PC-3 (cell line): ENCODE measurements at regions not wholly inside any gene's neighbourhood (a gene's known extent, or its start where the extent isn't known, plus 50 kb on each side); places are given as distances from the start of the nearest gene placed in this dataset.

Experiments
- ATAC-seq: fragments of 200-7000 bp; cut with Tn5 transposase; 2 replicates; pipeline ENCODE4 v1.9.1; 2020; ENCODE audit warnings: mild to moderate bottlenecking, moderate library complexity
- BruUV-seq: library from RNA; stranded (reverse); fragments of 400-500 nt; replicated peaks from 2 replicates; lab custom pipeline; 2021; lab: Mats Ljungman, UMichigan
- CTCF ChIA-PET: fragments of 300-600 bp; sonication (Branson Sonifier 250); formaldehyde crosslinking; loops from one replicate; lab custom pipeline; 2022; ENCODE audit warnings: antibody characterized with exemption; lab: Charles Lee
- POLR2A ChIA-PET: fragments of 300-600 bp; sonication (Branson Sonifier 250); formaldehyde crosslinking; loops from one replicate; lab custom pipeline; 2022; ENCODE audit warnings: antibody characterized with exemption; ENCODE audit not compliant: unreplicated experiment; lab: Charles Lee
- DNase-seq: peaks from one replicate; pipeline ENCODE4 v3.0.0-alpha.2; 2015
- H2AFZ ChIP-seq: fragments of 300-600 bp; sonication (generic); 2 replicates; pipeline ENCODE4 v1.6.0; 2016; ENCODE audit warnings: antibody characterized with exemption, low read length
- H3F3A ChIP-seq: fragments of 300-600 bp; sonication (generic); one replicate; pipeline ENCODE4 v1.6.0; 2017; ENCODE audit warnings: antibody characterized with exemption, low read length, control low read depth, mild to moderate bottlenecking; ENCODE audit not compliant: unreplicated experiment
- H3K27ac ChIP-seq: fragments of 300-600 bp; sonication (generic); 2 replicates; pipeline ENCODE4 v1.5.1; 2016; ENCODE audit warnings: mild to moderate bottlenecking, low read length
- H3K27me3 ChIP-seq: fragments of 300-600 bp; sonication (generic); 2 replicates; pipeline ENCODE4 v1.6.1; 2016; ENCODE audit warnings: low read length, mixed read lengths
- H3K36me3 ChIP-seq: fragments of 300-600 bp; sonication (generic); 2 replicates; pipeline ENCODE4 v1.6.1; 2016; ENCODE audit warnings: low read depth, mixed run types, low read length, mixed read lengths
- H3K4me1 ChIP-seq: fragments of 300-600 bp; sonication (generic); 2 replicates; pipeline ENCODE4 v1.5.1; 2016; ENCODE audit warnings: low read length; ENCODE audit not compliant: insufficient read depth
- H3K4me2 ChIP-seq: fragments of 300-600 bp; sonication (generic); 2 replicates; pipeline ENCODE4 v1.6.0; 2016; ENCODE audit warnings: low read length
- H3K4me3 ChIP-seq: fragments of 300-600 bp; sonication (generic); 2 replicates; pipeline ENCODE4 v1.5.1; 2016; ENCODE audit warnings: mild to moderate bottlenecking, low read length, mixed read lengths
- H3K79me2 ChIP-seq: fragments of 300-600 bp; sonication (generic); 2 replicates; pipeline ENCODE4 v1.6.1; 2017; ENCODE audit warnings: low read length, mixed read lengths
- H3K9ac ChIP-seq: fragments of 300-600 bp; sonication (generic); 2 replicates; pipeline ENCODE4 v1.6.0; 2016; ENCODE audit warnings: mild to moderate bottlenecking, low read length
- H3K9me2 ChIP-seq: fragments of 300-600 bp; sonication (generic); replicated peaks from 2 replicates; pipeline ENCODE4 v1.6.1; 2016; ENCODE audit warnings: mixed run types, low read length, mixed read lengths
- H3K9me3 ChIP-seq: fragments of 300-600 bp; sonication (generic); 2 replicates; pipeline ENCODE4 v1.6.1; 2016; ENCODE audit warnings: low read length, mixed read lengths
- H4K20me1 ChIP-seq: fragments of 300-600 bp; sonication (generic); 2 replicates; pipeline ENCODE4 v1.6.1; 2016; ENCODE audit warnings: low read length, mixed read lengths
- CTCF ChIP-seq: fragments of 300-600 bp; sonication (generic); conservative IDR thresholded peaks from 2 replicates; pipeline ENCODE4 v1.5.1; 2017; ENCODE audit warnings: antibody characterized with exemption, low read depth, mild to moderate bottlenecking, low read length
- EZH2 ChIP-seq: fragments of 300-600 bp; sonication (generic); IDR thresholded peaks from one replicate; pipeline ENCODE4 v1.6.1; 2017; ENCODE audit warnings: antibody characterized with exemption, mild to moderate bottlenecking, low read length; ENCODE audit not compliant: unreplicated experiment
- EZH2phosphoT487 ChIP-seq: fragments of 300-600 bp; sonication (generic); IDR thresholded peaks from 2 replicates; pipeline ENCODE4 v1.6.1; 2018; ENCODE audit warnings: mild to moderate bottlenecking, antibody characterized with exemption, low read length, borderline replicate concordance
- intact Hi-C: fragments of 100-400 bp; cut with micrococcal nuclease; formaldehyde crosslinking; loops from 2 replicates; pipeline ENCODE4 v1.9.0; 2023

- Histone ChIP-seq H4K20me1 (no peaks in the 10 kb centered on the region), H3K9ac (no peak overlapping the region), H3K9me3 (no peaks in the 10 kb centered on the region), H3K4me3 (no peak overlapping the region), H3K27ac (no peak overlapping the region), H3K79me2 (no peaks in the 10 kb centered on the region), H3K4me1 (no peaks in the 10 kb centered on the region), H3K9me2 (no peaks in the 10 kb centered on the region; the same call in 1 of the 2 replicates), H3K4me2 (no peak overlapping the region), H2AFZ (no peak overlapping the region), H3K36me3 (no peaks in the 10 kb centered on the region; the same call in 1 of the 2 replicates), H3K27me3 (peaks cover 39% of the 10 kb centered on the region), H3F3A (no peaks in the 10 kb centered on the region)
- no peak for ATAC-seq
- intact Hi-C loops, result loop anchor here (10.0 kb wide), 1 partner anchor 1481 kb away; no protein-coding TSS in a partner anchor
- BruUV-seq, result no TSS peak
- CTCF ChIA-PET, result no interaction called here
- TF ChIP-seq EZH2phosphoT487 (no peak), EZH2 (no peak), CTCF (no peak)
- DNase-seq, result no peak
- POLR2A ChIA-PET, result no interaction called here
Observed at GRCh38 chr20:20834008-20834407, 121.6 kb upstream of the RALGAPA2 start.

- H3K4me1 ChIP-seq, result no peaks in the 10 kb centered on the region
- H3K79me2 ChIP-seq, result no peaks in the 10 kb centered on the region
- no peak overlapping the region for H3K4me2 ChIP-seq
- no peaks in the 10 kb centered on the region; the same call in 1 of the 2 replicates for H3K36me3 ChIP-seq
- no peak overlapping the region for H3K9ac ChIP-seq
- ATAC-seq (no peak), DNase-seq (no peak)
- no TSS peak for BruUV-seq
- H3K9me2 ChIP-seq, result no peaks in the 10 kb centered on the region; the same call in 1 of the 2 replicates
- POLR2A ChIA-PET, result no interaction called here
- H3K9me3 ChIP-seq, result no peaks in the 10 kb centered on the region
- no peaks in the 10 kb centered on the region for H4K20me1 ChIP-seq
- no peak for TF ChIP-seq EZH2
- 0 out of 2 replicates have a peak, but pooled peaks have one; percentile 13 for TF ChIP-seq CTCF
- TF ChIP-seq EZH2phosphoT487, result no peak
- H3F3A ChIP-seq, result no peaks in the 10 kb centered on the region
- peaks cover 39% of the 10 kb centered on the region for H3K27me3 ChIP-seq
- no peak overlapping the region for H2AFZ ChIP-seq
- CTCF ChIA-PET, result interaction anchor here (0.6 kb wide), 1 partner anchor 158 kb away, joined by 3 read pairs; no protein-coding TSS in a partner anchor
- no peak overlapping the region for H3K4me3 ChIP-seq
- H3K27ac ChIP-seq, result no peak overlapping the region
- intact Hi-C loops, result loop anchor here (10.0 kb wide), 1 partner anchor 1482 kb away; no protein-coding TSS in a partner anchor
Observed at GRCh38 chr20:20832715-20833114, 120.3 kb upstream of the RALGAPA2 start.

- Histone ChIP-seq H3K4me1 (no peaks in the 10 kb centered on the region), H3K9me3 (no peaks in the 10 kb centered on the region), H3F3A (no peaks in the 10 kb centered on the region), H3K27me3 (peaks cover 41% of the 10 kb centered on the region), H3K4me2 (no peak overlapping the region), H2AFZ (peak overlapping the region; percentile 48), H3K27ac (no peak overlapping the region), H3K9me2 (no peaks in the 10 kb centered on the region; the same call in 1 of the 2 replicates), H3K4me3 (no peak overlapping the region), H3K36me3 (no peaks in the 10 kb centered on the region), H3K9ac (no peak overlapping the region), H3K79me2 (no peaks in the 10 kb centered on the region), H4K20me1 (no peaks in the 10 kb centered on the region)
- no TSS peak for BruUV-seq
- POLR2A ChIA-PET, result no interaction called here
- CTCF ChIA-PET, result no interaction called here
- DNase-seq (peak; percentile 28), ATAC-seq (no peak)
- intact Hi-C loops, result loop anchor here (10.0 kb wide), 1 partner anchor 1483 kb away; no protein-coding TSS in a partner anchor
- TF ChIP-seq EZH2phosphoT487 (no peak), EZH2 (no peak), CTCF (no peak)
Observed at GRCh38 chr20:20831794-20832193, 119.3 kb upstream of the RALGAPA2 start.
